Left renal pelvis (tissue), 4 donors: ENCODE measurements at regions not wholly inside any gene's neighbourhood (a gene's known extent, or its start where the extent isn't known, plus 50 kb on each side); places are given as distances from the start of the nearest gene placed in this dataset.
"Not testable (repeated sequence)": the region's sequence is repeated elsewhere in the genome, so short reads cannot be mapped to it uniquely, and the experiment has no call there.

Experiments used
- DNase-seq, 4 donors: peaks; one replicate each; pipeline ENCODE4 v3.0.0-alpha.2; 2013; ENCODE audit warnings: low read depth in 4 of 4, low spot score in 3 of 4

- DNase-seq, result no peak
Measured at GRCh38 chr16:26491962-26492361, 574.8 kb upstream of the C16orf82 start.

GRCh38 chr16:26493751-26494150 lies 573.0 kb upstream of the C16orf82 start:
- DNase-seq, result no peak

- no peak for DNase-seq
Measured at GRCh38 chr16:26497896-26498295, 568.8 kb upstream of the C16orf82 start.

DNA sequence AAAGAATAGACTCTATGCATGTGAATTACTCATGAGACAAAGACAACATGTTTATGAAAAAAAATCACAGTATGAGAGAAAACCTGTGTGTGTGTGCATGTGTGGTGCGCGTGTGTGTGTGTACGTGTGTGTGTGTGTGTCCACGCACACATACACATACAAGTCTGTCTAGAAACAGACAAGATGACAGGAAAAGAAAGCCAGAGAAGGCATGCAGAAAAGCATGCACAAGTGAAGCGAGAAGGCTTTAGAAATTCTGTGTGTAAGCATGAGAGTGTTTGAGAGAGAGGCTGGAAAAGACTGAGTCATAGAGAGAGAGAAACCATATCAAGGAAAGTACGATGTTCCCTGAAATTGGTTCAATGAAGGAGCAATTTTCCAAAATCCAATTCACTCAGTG lies 566.4 kb upstream of the C16orf82 start:
- DNase-seq, result no peak

- DNase-seq, result no peak
Measured at GRCh38 chr16:26505496-26505895, 561.2 kb upstream of the C16orf82 start.

- not testable (repeated sequence) for DNase-seq
Measured at GRCh38 chr16:26508946-26509345, 557.8 kb upstream of the C16orf82 start.

DNA sequence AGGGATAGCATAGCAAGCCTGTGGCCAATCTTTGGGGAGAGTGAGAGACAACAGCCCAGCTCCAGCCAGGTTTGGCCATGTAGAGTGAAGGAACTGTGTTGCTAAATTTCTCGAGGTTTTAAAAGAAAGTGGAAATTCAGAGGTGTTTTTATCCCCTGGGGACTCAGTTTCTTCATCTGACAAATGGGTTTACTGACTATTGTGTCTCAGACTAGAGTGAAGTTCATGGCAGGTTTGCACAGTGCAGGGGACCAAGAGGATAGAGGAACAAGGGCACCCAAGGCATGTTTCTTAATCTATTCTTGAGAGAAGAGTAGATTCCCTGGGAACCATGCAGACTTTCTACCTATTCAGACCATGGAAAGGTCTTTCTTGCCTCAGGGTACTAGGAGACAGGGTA lies 555.8 kb upstream of the C16orf82 start:
- DNase-seq, result no peak

GRCh38 chr16:26511463-26511862 lies 555.3 kb upstream of the C16orf82 start:
- DNase-seq, result no peak

DNA sequence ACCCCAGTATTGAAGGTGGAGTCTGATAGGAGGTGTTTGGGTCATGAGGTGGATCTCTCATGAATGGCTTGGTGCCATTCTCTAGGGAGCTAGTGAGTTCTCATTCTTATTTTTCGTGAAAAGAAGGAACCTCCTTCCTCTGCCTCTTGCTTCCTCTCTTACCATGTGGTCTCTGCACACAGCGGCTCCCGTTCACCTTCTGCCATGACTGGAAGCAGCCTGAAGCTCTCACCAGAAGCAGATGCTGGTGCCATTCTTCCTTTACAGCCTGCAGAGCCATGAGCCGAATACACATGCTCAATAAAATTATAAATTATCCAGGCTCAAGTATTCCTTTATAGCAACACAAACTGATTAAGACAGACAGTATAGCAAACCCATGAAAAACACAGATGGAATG lies 545.1 kb upstream of the C16orf82 start:
- DNase-seq, result no peak

- DNase-seq, result no peak
Measured at GRCh38 chr16:26524281-26524680, 542.4 kb upstream of the C16orf82 start.

DNA sequence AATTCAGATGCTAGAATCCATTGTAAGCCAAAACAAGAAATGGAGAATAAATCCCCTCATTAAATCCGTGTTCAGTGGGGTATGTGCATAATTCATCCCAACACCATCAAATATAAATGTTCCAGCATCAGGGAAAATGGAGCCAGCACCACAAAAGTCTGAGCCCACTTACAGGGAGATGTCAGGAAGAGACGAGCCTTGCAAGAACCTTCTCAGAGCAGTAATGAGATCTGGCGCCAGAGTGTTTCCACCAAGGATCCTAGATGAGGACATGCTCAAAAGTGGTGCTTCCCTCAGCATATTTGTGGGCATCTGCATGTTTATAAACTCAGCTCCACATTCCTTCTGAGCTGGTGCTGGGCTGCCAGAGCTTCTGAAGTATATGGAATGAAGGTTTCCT lies 541.9 kb upstream of the C16orf82 start:
- DNase-seq, result no peak

DNA sequence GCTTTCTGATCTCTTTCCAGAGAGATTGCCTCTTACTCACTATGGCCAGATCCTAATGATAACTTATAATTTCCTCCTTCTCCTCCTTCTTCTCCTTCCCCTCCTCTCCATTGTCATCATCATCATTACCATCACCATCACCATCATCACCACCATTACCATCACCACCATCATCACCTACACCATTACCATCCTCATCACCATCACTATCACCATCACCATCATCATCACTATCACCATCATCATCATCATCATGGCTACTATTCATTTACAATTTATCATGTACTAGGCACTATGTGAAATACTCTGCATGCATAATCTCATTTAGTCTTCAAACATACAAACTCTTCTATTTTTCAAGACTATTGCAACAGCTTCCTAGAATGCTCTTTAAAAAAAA lies 540.9 kb upstream of the C16orf82 start:
- no peak for DNase-seq

DNA sequence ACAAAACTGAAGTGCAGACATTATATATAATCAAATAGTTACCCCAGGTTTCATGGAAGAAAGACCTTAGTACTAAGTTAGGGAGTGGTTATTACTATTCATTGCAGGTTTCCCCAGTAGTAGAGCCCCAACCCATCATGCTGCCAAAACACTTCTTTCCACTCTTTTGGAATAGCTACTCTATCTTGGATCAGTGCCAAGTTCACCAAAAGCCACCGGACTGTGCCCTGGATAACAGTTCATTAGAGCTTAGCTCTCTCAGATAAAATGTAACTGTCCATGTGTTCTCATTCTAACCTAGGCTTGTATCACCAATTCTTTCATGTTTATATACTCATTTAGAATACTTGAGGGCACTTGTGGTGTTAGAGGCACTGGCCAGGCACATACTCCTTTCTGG lies 540.1 kb upstream of the C16orf82 start:
- no peak for DNase-seq

DNA sequence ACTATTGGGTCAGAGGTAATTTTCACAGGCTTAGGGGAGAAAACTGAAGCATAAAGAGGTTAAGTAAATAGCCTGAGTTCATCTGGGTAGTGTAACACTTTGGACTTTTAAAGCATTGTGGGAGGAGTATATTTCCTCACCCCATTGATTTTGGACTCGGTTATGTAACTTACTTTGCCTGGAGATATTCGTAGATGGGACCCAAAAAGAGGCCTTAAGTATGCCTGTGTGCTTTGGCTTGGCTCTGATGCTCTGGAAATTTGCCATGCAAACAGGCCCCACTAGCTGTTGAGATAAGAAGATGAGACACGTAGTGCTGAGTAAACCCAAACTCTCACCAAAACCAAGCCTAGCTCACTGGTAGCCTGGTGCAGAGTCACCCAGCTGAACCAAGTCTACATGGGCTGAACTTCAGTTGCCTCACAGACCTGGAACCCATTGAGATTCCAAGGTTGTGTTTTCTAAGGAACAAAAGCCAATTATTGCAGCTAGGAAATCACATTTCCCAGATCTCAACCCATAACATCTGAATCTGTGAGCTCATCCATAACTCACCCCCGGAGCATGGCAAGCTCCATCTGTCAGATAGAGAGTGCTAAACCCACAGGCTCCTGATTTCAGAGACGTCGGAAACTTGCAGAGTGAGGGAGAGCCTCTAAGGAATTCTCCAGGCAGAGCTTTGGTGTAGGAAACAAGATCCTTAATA lies 536.0 kb upstream of the C16orf82 start:
- DNase-seq, result no peak

DNA sequence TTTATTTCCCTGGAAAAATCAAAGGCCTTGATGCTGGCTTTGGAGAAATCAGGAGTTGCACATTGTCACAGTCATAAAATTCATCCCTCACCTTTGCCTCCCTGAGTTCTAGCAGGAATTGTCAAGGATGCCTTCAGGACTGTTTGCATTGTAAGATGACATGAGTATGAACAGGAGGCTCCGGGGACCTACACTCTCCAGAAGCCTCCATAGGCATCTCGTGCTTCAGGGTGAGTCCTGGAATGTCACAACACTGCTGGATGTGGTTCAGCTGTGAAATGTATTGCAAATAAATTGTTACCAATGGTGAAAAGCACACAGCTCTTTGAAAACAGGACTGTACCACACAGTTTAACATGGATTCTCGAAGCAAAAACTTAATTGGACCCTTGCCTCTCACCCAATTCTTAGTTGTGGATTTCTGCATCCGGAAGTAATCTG lies 535.4 kb upstream of the C16orf82 start:
- DNase-seq, result no peak

DNA sequence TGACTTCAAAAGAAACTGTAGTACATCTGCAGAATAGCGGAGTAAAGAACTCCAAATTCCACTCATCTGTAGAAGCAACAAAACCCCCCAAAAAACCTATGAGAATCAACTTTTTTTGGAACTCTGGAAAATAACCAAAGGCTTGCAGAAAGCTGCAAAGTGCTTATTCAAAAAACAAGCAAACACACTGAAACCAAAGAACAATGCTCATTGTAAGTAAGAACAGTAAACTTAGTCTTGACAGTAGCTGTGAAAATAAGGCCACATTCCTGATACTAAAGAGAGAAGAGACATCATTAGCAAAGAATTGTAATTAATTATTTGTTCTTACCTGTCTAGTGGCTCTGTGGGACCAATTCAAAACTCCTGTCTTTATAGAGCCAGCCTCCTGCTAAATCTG lies 534.3 kb upstream of the C16orf82 start:
- no peak for DNase-seq

DNA sequence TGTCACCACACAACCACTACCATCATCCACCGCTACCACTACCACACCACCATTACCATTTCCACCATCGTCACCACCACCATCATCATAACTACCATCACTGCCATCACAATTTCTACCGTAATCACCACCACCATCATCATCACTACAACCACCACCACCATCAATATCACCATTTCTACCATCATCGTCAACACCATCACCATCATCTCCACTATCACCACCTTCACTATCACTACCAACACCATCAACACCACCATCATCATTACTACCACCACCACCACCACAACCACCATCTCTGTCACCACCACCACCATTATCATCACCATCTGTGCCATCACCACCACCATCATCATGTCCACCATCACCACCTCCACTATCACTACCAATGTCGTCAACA lies 524.5 kb upstream of the C16orf82 start:
- DNase-seq, result no peak

GRCh38 chr16:26546573-26546972 lies 520.2 kb upstream of the C16orf82 start:
- no peak for DNase-seq

- no peak for DNase-seq
Measured at GRCh38 chr16:26547681-26548080, 519.0 kb upstream of the C16orf82 start.

DNA sequence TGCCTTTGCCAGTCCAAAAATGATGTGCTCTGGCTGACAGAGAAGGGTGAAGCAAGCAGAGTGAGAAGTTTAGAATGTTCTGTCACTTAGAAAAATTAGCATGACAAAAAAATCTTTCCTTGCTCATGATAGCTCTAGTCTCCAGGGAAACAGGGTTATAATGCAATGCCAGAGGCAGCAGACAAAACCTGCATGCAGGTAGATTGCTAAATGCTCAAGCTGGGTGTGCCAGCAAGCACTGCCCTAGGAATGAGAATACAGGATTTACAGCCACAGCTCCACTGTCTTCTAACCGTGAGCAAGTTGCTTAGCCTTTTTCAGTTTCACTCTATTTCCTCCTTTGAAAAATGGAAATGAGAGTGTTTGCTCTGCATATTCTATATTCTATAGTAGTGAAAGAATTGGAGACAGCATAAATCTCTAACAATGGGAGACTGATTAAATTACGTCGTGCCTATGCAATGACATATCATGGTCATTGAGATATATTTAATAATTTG lies 516.6 kb upstream of the C16orf82 start:
- DNase-seq, result no peak

GRCh38 chr16:26554030-26554429 lies 512.7 kb upstream of the C16orf82 start:
- no peak for DNase-seq

DNA sequence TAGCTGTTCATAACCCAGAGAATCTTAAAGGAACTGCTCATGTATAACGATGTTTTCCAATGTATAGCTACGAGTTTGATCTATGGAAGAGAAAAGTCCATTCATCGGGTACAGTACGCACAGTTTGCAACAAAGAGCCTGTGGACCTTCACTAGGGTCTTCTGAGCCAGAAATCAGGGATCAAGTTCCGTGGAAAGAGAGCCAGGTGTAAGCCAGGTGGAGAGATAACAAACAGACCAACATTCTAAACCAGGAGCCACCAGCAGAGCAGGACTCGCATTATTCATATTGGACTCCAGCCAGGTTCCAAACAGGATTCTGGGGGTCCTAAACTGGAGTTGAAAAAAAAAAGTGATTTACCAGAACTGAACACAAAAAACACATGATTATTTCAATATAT lies 505.4 kb upstream of the C16orf82 start:
- no peak for DNase-seq

GRCh38 chr16:26563018-26563417 lies 503.7 kb upstream of the C16orf82 start:
- no peak for DNase-seq
